Astrocyte (in vitro differentiated cells and primary cell): ENCODE measurements at regions not wholly inside any gene's neighbourhood (a gene's known extent, or its start where the extent isn't known, plus 50 kb on each side); places are given as distances from the start of the nearest gene placed in this dataset.

Experiments used
- CTCF ChIP-seq: IDR thresholded peaks from 2 replicates; pipeline ENCODE4 v1.5.1; 2011; ENCODE audit warnings: low read depth, mild to moderate bottlenecking, inconsistent platforms, low read length, moderate library complexity; ENCODE audit not compliant: insufficient read depth
- EZH2 ChIP-seq: IDR thresholded peaks from 2 replicates; pipeline ENCODE4 v1.6.1; 2012; ENCODE audit warnings: mild to moderate bottlenecking, low read length, inconsistent platforms; ENCODE audit not compliant: insufficient read depth

GRCh38 chr2:176470713-176471112 lies 201.5 kb downstream of the MTX2 start:
- TF ChIP-seq CTCF (no peak), EZH2 (no peak)
